ENCODE measurements at regions not wholly inside any gene's neighbourhood (a gene's known extent, or its start where the extent isn't known, plus 50 kb on each side); places are given as distances from the start of the nearest gene placed in this dataset.
A peak's percentile ranks its signal among the peaks of the same experiment; 100 is the strongest.
"Not testable (repeated sequence)": the region's sequence is repeated elsewhere in the genome, so short reads cannot be mapped to it uniquely, and the experiment has no call there.

DNA sequence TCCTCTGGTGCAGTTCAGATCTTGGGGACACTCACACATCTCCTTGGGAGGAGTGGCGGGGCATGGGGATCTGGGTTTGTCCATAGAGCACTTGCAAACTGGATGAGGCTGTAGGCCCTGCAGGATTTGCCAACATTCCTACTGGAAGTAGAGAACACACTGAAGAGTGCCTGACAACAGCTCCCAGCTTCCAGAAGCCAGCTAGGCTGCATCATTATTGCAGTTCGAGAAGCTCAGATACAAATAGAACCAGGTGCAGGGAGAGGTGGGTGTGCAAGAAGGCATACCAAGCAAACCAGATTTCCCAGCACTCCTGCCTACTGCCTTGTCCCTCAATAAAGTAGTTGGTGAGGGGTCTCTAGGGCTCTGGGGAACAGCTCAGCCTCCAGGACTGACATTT, 52.5 kb downstream of the RHOB start:
- no peak for DNase-seq
- 83 to 96% (median 91%) methylated on average over 1 to 2 of the region's 2 CpGs for WGBS, 4 donors
- H3K36me3 ChIP-seq (replicated peaks in 1 of 2), result no peaks in the 10 kb centered on the region
- no peak for TF ChIP-seq POLR2A (IDR thresholded peaks at IDR 0.05)
- H3K9me3 ChIP-seq (replicated peaks in 1 of 3), result no peaks in the 10 kb centered on the region
- H3K27me3 ChIP-seq, result no peaks in the 10 kb centered on the region
- H3K4me1 ChIP-seq (replicated peaks in 1 of 2), result peaks cover 7 to 17% of the 10 kb centered on the region in 2 donors
- peak overlapping the region in 4 of 5 donors; percentile 7 to 87 (median 55) for H3K27ac ChIP-seq
- no peak overlapping the region for H3K4me3 ChIP-seq
- intact Hi-C loops (cut with DNase I), result no loop called here

DNA sequence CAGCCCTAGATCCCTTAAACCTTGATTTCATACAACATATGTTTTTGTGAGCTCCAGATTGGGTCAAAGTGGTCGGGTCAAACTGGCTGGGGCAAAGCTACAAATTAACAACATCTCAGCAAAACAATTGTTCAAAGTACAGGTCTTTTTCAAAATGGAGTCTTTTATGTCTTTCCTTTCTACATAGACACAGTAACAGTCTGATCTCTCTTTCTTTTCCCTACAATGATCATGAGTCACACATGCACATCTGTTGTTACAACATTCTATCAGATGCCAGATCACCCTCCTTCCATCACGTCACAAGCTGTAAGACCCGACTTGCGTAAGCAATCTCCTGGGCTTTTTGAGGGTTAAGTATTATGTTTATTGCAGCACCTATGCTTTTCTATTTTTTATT, 55.1 kb downstream of the RHOB start:
- intact Hi-C loops (cut with DNase I), result loop anchor here in 1 of 2 donors (10.0 kb wide), 1 partner anchor 133 kb away; no protein-coding TSS in a partner anchor
- Histone ChIP-seq H3K4me3 (no peak overlapping the region), H3K36me3 (replicated peaks in 1 of 2) (no peaks in the 10 kb centered on the region), H3K27me3 (no peaks in the 10 kb centered on the region), H3K9me3 (replicated peaks in 1 of 3) (no peaks in the 10 kb centered on the region), H3K4me1 (replicated peaks in 1 of 2) (peaks cover 7 to 8% of the 10 kb centered on the region in 2 donors), H3K27ac (peak overlapping the region; percentile 64 to 87 (median 80))
- TF ChIP-seq POLR2A (IDR thresholded peaks at IDR 0.05), result no peak
- TF ChIP-seq, protein P1, sequence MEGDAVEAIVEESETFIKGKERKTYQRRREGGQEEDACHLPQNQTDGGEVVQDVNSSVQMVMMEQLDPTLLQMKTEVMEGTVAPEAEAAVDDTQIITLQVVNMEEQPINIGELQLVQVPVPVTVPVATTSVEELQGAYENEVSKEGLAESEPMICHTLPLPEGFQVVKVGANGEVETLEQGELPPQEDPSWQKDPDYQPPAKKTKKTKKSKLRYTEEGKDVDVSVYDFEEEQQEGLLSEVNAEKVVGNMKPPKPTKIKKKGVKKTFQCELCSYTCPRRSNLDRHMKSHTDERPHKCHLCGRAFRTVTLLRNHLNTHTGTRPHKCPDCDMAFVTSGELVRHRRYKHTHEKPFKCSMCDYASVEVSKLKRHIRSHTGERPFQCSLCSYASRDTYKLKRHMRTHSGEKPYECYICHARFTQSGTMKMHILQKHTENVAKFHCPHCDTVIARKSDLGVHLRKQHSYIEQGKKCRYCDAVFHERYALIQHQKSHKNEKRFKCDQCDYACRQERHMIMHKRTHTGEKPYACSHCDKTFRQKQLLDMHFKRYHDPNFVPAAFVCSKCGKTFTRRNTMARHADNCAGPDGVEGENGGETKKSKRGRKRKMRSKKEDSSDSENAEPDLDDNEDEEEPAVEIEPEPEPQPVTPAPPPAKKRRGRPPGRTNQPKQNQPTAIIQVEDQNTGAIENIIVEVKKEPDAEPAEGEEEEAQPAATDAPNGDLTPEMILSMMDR (IDR thresholded peaks at IDR 0.05), result no peak
- DNase-seq, result peak in 4 of 7 donors; percentile 58 to 79 (median 62)
- WGBS, 4 donors, result 47 to 66% (median 53%) methylated on average over 4 of the region's 4 CpGs

DNA sequence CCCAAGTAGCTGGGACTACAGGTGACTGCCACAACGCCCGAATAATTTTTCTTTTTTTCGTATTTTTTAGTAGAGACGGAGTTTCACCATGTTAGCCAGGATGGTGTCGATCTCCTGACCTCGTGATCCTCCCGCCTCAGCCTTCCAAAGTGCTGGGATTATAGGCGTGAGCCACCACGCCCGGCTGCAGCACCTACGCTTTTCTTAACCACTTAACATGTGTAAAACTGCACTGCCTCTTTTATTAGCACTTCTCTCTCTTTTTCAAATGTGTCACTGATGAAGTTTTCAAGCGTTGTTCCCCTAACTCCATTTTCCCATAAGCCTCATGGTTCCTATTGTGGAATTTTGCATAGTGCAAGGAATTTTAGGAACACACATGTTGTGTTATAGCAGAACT, 55.6 kb downstream of the RHOB start:
- not testable (repeated sequence) for H3K27me3 ChIP-seq; H3K36me3 ChIP-seq (replicated peaks in 1 of 2); H3K4me3 ChIP-seq; H3K9me3 ChIP-seq (replicated peaks in 1 of 3); DNase-seq
- 89 to 96% (median 94%) methylated on average over 12 of the region's 12 CpGs for WGBS, 4 donors
- peak overlapping the region in 3 of 5 donors; percentile 64 to 82 (median 80) for H3K27ac ChIP-seq
- intact Hi-C loops (cut with DNase I), result loop anchor here in 1 of 2 donors (10.0 kb wide), 1 partner anchor 132 kb away; no protein-coding TSS in a partner anchor
- peaks cover 7 to 10% of the 10 kb centered on the region in 2 donors for H3K4me1 ChIP-seq (replicated peaks in 1 of 2)

DNA sequence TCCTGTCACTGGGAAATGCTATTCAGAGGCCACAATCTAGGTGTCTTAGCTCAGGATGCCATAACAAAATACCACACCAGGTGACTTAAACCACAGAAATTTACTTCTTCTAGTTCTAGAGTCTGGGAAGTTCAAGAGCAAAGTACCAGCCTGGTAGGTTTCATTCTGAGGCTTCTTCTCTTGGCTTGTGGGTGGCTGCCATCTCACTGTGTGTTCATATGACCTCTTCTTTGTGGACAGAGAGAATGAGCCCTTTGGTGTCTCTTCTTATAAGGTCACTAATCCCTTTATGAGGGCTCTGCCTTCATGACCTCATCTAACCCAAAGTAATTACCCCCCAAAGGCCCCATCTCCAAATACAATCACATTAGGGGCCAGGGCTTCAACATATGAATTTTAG, 57.3 kb downstream of the RHOB start:
- H3K4me1 ChIP-seq (replicated peaks in 1 of 2), result peaks cover 7 to 12% of the 10 kb centered on the region in 2 donors
- TF ChIP-seq, protein P1 (IDR thresholded peaks at IDR 0.05), result no peak
- TF ChIP-seq POLR2A (IDR thresholded peaks at IDR 0.05), result no peak
- H3K27me3 ChIP-seq, result no peaks in the 10 kb centered on the region
- no peaks in the 10 kb centered on the region for H3K36me3 ChIP-seq (replicated peaks in 1 of 2)
- H3K4me3 ChIP-seq, result no peak overlapping the region
- H3K9me3 ChIP-seq (replicated peaks in 1 of 3), result no peaks in the 10 kb centered on the region
- DNase-seq, result no peak
- H3K27ac ChIP-seq, result no peak overlapping the region
- intact Hi-C loops (cut with DNase I), result loop anchor here in 1 of 2 donors (10.0 kb wide), 1 partner anchor 131 kb away; no protein-coding TSS in a partner anchor

DNA sequence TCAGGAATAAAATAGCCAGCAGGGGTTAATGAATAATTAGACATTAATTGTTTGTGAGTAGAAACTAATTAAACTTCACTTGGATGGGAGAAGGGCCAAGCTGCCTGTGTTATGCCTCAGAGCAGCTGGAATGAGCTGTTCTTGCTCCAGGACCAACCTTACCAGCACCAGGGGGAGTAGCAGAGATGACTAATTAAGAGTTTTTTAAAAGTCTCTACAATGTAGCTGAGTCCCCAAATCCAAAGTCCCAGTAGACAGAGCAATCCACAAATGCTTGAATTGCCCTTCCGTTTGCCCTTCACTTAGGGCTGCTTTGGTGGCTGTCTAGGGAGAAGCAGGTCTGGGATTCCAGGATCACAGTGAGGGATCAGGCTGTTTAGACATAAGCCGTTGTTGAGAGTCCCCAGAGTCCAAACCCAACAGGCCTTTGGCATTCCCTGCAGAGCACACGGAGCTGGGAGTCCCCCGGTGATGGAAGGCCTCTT, 59.4 kb downstream of the RHOB start:
- H3K4me3 ChIP-seq, result no peak overlapping the region
- H3K36me3 ChIP-seq (replicated peaks in 1 of 2), result no peaks in the 10 kb centered on the region
- intact Hi-C loops (cut with DNase I), result loop anchor here in 1 of 2 donors (10.0 kb wide), 1 partner anchor 129 kb away; no protein-coding TSS in a partner anchor
- H3K9me3 ChIP-seq (replicated peaks in 1 of 3), result no peaks in the 10 kb centered on the region
- 67 to 97% (median 90%) methylated on average over 1 to 4 of the region's 4 CpGs for WGBS, 4 donors
- peaks cover 0 to 10% of the 10 kb centered on the region in 2 donors for H3K4me1 ChIP-seq (replicated peaks in 1 of 2)
- H3K27ac ChIP-seq, result no peak overlapping the region
- DNase-seq, result peak in 1 of 7 donors; percentile 55
- TF ChIP-seq, protein P1 (IDR thresholded peaks at IDR 0.05), result peak in 2 of 6 experiments; percentile 16 to 34
- TF ChIP-seq POLR2A (IDR thresholded peaks at IDR 0.05), result no peak
- H3K27me3 ChIP-seq, result no peaks in the 10 kb centered on the region

All from adrenal gland (tissue), 9 donors.